ENCODE measurements at regions not wholly inside any gene's neighbourhood (a gene's known extent, or its start where the extent isn't known, plus 50 kb on each side); places are given as distances from the start of the nearest gene placed in this dataset.

DNA sequence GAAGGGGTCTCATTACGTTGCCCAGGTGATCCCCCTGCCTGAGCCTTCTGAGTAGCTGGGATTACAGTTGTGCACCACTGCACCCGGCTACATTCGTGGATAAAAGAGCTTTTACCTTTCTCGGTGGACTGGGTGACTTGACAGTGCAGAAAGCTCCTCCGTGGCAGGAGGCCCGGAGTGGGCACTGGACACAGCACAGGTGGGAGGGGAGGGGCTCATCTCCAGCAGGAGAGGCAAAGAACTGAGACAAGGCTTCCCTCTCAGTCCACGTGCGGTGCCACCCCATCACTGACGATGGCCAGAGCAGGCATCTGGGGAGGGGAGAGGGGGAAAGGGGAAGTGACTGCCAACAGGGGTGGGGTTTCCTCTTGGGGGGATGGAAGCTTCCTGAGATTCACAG, 118.4 kb downstream of the SHANK2 start:
- TF ChIP-seq, protein P1, sequence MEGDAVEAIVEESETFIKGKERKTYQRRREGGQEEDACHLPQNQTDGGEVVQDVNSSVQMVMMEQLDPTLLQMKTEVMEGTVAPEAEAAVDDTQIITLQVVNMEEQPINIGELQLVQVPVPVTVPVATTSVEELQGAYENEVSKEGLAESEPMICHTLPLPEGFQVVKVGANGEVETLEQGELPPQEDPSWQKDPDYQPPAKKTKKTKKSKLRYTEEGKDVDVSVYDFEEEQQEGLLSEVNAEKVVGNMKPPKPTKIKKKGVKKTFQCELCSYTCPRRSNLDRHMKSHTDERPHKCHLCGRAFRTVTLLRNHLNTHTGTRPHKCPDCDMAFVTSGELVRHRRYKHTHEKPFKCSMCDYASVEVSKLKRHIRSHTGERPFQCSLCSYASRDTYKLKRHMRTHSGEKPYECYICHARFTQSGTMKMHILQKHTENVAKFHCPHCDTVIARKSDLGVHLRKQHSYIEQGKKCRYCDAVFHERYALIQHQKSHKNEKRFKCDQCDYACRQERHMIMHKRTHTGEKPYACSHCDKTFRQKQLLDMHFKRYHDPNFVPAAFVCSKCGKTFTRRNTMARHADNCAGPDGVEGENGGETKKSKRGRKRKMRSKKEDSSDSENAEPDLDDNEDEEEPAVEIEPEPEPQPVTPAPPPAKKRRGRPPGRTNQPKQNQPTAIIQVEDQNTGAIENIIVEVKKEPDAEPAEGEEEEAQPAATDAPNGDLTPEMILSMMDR (IDR thresholded peaks at IDR 0.05; ENCODE audit: low read depth, low read length) = no peak
- no peak for TF ChIP-seq EZH2phosphoT487 (IDR thresholded peaks at IDR 0.05; ENCODE audit: low read depth)

Data from OCI-LY3 (cell line).